ENCODE measurements at regions not wholly inside any gene's neighbourhood (a gene's known extent, or its start where the extent isn't known, plus 50 kb on each side); places are given as distances from the start of the nearest gene placed in this dataset.

DNA sequence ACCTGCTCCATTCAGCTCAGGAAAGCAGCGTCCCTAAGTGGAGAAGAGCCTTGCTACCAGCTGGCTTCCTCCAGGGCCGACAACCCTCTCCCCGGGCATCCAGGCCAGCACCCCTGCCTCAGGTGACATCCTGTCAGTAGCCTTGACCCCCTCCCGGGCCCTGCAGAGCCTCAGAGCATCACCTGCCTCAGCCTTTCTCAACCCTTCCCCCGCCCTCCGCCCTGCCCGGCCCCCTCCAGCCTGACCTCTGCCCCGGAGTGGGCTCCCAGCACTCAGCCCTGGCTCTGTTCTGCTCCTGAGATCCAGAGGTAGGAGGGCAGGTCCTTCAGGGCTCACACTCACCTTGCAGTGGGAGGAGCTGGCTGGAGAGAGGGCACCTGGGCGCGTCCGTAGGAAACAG, 73.8 kb upstream of the METRNL start:
- Histone ChIP-seq H3K36me3 (ENCODE audit: control insufficient read depth, insufficient read depth, low read length) (no peaks in the 10 kb centered on the region), H3K27ac (ENCODE audit: low read length) (no peak overlapping the region), H3K27me3 (ENCODE audit: control insufficient read depth, insufficient read depth, low read length) (no peaks in the 10 kb centered on the region), H3K9me3 (ENCODE audit: control insufficient read depth, insufficient read depth, low read length) (no peaks in the 10 kb centered on the region), H3K4me1 (ENCODE audit: control insufficient read depth, insufficient read depth, low read length) (no peaks in the 10 kb centered on the region), H3K4me3 (ENCODE audit: low read length) (no peak overlapping the region)
- ATAC-seq, result no peak
- no peaks in the 10 kb centered on the region for H3K27me3 Mint-ChIP-seq (ENCODE audit: low read depth in 2 of 2)
- H3K4me1 Mint-ChIP-seq, result no peaks in the 10 kb centered on the region
- intact Hi-C loops (cut with micrococcal nuclease), result no loop called here
- H3K9me3 Mint-ChIP-seq, result no peaks in the 10 kb centered on the region
- no peaks in the 10 kb centered on the region for H3K36me3 Mint-ChIP-seq
- TF ChIP-seq, protein P1, sequence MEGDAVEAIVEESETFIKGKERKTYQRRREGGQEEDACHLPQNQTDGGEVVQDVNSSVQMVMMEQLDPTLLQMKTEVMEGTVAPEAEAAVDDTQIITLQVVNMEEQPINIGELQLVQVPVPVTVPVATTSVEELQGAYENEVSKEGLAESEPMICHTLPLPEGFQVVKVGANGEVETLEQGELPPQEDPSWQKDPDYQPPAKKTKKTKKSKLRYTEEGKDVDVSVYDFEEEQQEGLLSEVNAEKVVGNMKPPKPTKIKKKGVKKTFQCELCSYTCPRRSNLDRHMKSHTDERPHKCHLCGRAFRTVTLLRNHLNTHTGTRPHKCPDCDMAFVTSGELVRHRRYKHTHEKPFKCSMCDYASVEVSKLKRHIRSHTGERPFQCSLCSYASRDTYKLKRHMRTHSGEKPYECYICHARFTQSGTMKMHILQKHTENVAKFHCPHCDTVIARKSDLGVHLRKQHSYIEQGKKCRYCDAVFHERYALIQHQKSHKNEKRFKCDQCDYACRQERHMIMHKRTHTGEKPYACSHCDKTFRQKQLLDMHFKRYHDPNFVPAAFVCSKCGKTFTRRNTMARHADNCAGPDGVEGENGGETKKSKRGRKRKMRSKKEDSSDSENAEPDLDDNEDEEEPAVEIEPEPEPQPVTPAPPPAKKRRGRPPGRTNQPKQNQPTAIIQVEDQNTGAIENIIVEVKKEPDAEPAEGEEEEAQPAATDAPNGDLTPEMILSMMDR (IDR thresholded peaks at IDR 0.05), result no peak
- WGBS (ENCODE audit: insufficient coverage), result 95% methylated on average over 11 of the region's 11 CpGs
- DNase-seq, result no peak
- no peak overlapping the region for H3K27ac Mint-ChIP-seq
- H3K4me3 Mint-ChIP-seq, result no peak overlapping the region

DNA sequence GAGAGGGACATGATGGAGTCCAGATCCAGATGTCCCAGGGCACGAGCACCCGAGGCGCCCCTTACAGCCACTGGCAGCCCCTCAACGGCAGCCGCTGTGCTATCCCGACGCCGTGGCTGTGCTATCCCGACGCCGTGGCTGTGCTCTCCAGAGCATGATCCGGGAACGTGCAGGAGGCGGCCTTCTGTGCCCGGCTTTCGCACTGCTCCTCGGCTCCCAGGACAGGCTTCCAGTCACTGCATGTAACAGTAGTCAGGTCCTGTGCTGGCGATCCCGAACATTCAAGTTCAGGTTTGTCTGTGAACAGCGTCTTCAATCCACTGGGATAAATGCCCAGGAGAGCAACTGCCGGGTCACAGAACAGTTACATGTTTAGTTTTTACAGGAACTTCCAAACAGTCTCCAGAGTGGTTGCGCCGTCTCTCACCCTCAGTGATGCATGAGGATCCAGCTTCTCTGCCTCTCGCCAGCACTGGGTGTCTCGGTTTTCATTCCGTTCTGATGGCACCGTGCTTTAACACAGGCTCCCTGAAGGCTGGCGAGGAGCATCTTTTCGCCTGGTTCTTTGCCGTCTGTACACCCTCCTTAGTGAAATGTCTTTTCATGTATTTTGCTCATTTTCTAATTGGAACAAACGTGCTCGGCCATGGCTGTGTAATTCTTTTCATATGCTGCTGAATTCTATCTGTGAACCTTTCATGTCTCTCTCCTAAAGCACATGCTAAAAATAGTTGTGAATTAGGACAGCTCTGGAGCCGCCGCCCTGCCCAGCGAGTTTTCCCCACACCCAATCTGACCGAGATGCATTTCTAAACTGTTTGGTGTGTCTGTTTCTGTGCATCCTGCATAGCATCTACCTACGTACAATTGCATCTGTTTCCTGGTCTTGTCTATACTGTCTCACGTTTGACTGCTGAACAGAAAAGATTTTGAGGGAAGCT, 72.6 kb upstream of the METRNL start:
- no peak overlapping the region for H3K27ac ChIP-seq (ENCODE audit: low read length)
- TF ChIP-seq, protein P1 (IDR thresholded peaks at IDR 0.05), result no peak
- no peaks in the 10 kb centered on the region for H3K27me3 ChIP-seq (ENCODE audit: control insufficient read depth, insufficient read depth, low read length)
- Mint-ChIP-seq H3K4me3 (no peak overlapping the region), H3K27me3 (ENCODE audit: low read depth in 2 of 2) (no peaks in the 10 kb centered on the region), H3K36me3 (no peaks in the 10 kb centered on the region), H3K9me3 (no peaks in the 10 kb centered on the region), H3K4me1 (no peaks in the 10 kb centered on the region), H3K27ac (no peak overlapping the region)
- H3K4me1 ChIP-seq (ENCODE audit: control insufficient read depth, insufficient read depth, low read length), result no peaks in the 10 kb centered on the region
- DNase-seq (no peak), ATAC-seq (no peak)
- no peaks in the 10 kb centered on the region for H3K9me3 ChIP-seq (ENCODE audit: control insufficient read depth, insufficient read depth, low read length)
- 95% methylated on average over 38 of the region's 38 CpGs for WGBS (ENCODE audit: insufficient coverage)
- intact Hi-C loops (cut with micrococcal nuclease), result no loop called here
- H3K4me3 ChIP-seq (ENCODE audit: low read length), result no peak overlapping the region
- H3K36me3 ChIP-seq (ENCODE audit: control insufficient read depth, insufficient read depth, low read length), result no peaks in the 10 kb centered on the region

DNA sequence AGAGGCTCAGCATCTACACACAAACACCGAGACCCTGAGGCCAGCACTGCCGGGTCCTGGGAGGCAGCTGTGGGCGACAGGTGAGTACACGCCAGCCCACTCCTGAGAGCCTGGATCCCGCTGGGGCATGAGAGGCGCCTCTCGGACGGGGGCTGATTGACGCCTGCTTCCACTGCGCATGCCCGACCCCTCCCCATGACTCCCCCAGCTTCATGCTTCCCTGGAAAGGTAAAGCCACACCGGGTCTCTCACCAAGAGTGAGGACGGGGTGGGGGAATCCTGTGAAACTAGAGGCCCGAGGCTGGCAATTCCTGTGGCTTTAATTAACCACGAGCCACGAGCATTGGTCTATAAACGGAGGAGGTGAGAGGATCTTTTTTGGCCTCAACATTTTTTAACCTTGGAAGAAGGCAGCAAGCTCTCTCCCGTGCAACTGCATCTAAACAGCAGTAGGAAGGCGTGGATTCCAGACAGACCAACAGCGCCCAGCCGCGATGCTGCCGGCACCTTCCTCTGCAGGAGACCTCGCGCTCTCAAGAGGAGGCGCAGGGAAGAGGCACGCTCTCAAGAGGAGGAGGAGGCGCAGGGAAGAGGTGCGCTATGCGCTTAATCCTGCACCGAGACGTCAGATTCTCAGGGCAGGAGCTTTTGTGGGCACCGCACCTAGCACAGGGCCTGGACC, 71.8 kb upstream of the METRNL start:
- no peak for ATAC-seq
- no peak for DNase-seq
- H3K27ac Mint-ChIP-seq, result no peak overlapping the region
- no peaks in the 10 kb centered on the region for H3K9me3 Mint-ChIP-seq
- H3K4me1 ChIP-seq (ENCODE audit: control insufficient read depth, insufficient read depth, low read length), result no peaks in the 10 kb centered on the region
- TF ChIP-seq, protein P1 (IDR thresholded peaks at IDR 0.05), result no peak
- no peak overlapping the region for H3K4me3 ChIP-seq (ENCODE audit: low read length)
- H3K36me3 Mint-ChIP-seq, result no peaks in the 10 kb centered on the region
- no peak overlapping the region for H3K27ac ChIP-seq (ENCODE audit: low read length)
- no peaks in the 10 kb centered on the region for H3K36me3 ChIP-seq (ENCODE audit: control insufficient read depth, insufficient read depth, low read length)
- no peaks in the 10 kb centered on the region for H3K9me3 ChIP-seq (ENCODE audit: control insufficient read depth, insufficient read depth, low read length)
- WGBS (ENCODE audit: insufficient coverage), result 82% methylated on average over 33 of the region's 33 CpGs
- H3K4me1 Mint-ChIP-seq, result no peaks in the 10 kb centered on the region
- no peak overlapping the region for H3K4me3 Mint-ChIP-seq
- intact Hi-C loops (cut with micrococcal nuclease), result no loop called here
- H3K27me3 ChIP-seq (ENCODE audit: control insufficient read depth, insufficient read depth, low read length), result no peaks in the 10 kb centered on the region
- H3K27me3 Mint-ChIP-seq (ENCODE audit: low read depth in 2 of 2), result no peaks in the 10 kb centered on the region
